ENCODE measurements at regions not wholly inside any gene's neighbourhood (a gene's known extent, or its start where the extent isn't known, plus 50 kb on each side); places are given as distances from the start of the nearest gene placed in this dataset.

DNA sequence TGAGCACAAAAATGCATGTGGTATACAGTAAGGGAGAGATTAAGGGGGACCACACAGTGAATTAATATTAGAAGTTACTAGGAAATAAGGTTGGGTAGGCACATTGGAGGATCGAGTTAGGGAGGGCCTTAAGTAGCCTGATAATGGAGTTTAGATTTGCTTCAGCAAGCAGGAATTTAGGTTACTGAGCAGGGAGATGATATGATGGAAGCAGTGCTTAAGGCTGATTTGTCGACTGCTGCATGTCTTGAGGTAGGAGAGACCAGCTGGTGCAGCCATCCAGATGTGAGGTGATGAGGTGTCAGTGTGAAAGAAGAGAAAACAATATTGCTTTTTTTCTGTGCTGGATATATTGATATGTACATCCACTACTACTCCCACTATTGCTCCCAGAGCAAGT lies 55.2 kb upstream of the ACTBL2 start:
- TF ChIP-seq, protein P1, sequence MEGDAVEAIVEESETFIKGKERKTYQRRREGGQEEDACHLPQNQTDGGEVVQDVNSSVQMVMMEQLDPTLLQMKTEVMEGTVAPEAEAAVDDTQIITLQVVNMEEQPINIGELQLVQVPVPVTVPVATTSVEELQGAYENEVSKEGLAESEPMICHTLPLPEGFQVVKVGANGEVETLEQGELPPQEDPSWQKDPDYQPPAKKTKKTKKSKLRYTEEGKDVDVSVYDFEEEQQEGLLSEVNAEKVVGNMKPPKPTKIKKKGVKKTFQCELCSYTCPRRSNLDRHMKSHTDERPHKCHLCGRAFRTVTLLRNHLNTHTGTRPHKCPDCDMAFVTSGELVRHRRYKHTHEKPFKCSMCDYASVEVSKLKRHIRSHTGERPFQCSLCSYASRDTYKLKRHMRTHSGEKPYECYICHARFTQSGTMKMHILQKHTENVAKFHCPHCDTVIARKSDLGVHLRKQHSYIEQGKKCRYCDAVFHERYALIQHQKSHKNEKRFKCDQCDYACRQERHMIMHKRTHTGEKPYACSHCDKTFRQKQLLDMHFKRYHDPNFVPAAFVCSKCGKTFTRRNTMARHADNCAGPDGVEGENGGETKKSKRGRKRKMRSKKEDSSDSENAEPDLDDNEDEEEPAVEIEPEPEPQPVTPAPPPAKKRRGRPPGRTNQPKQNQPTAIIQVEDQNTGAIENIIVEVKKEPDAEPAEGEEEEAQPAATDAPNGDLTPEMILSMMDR (IDR thresholded peaks at IDR 0.05; ENCODE audit: low read length), result no peak
- no peak for TF ChIP-seq EZH2 (optimal IDR thresholded peaks at IDR 0.05; ENCODE audit: low read depth, low read length)

All from MM.1S (cell line).